ENCODE measurements at regions not wholly inside any gene's neighbourhood (a gene's known extent, or its start where the extent isn't known, plus 50 kb on each side); places are given as distances from the start of the nearest gene placed in this dataset.
A peak's percentile ranks its signal among the peaks of the same experiment; 100 is the strongest.

DNA sequence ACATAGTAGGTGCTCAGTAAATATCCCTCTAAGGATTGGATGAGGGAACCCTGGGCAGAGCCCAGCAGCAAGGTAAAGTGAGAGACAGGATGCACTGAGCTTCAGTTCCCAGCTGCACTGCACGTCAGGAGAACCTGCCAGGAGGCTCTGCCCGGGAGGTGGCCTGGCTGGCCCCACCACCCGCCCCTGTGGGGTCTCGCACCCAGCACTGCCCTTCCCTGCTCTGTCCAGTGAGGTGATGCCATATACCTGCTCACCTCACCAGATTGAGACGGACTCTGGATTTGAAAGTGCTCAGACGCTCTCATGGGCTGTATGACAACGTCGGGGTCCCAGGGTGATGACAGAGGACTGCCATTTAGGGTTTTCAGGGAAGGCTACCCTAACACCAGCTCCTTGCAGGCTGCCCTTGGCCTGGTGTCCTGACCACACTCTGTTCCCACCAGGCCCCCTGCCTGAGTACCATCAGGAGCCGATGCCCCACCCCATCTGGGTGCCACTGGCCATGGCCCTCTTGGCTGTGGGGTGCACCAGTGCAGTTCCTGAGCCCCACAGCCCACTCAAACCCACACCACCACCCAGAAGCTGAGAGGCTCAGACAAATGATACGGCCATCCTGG lies 61.7 kb upstream of the FGF3 start:
- peak; percentile 18 for DNase-seq
- CTCF ChIA-PET, result no interaction called here
- Mint-ChIP-seq H3K4me3 (no peak overlapping the region), H3K9me3 (no peaks in the 10 kb centered on the region), H3K27ac (no peak overlapping the region), H3K36me3 (no peaks in the 10 kb centered on the region), H3K27me3 (peaks cover 4% of the 10 kb centered on the region), H3K4me1 (no peaks in the 10 kb centered on the region)

DNA sequence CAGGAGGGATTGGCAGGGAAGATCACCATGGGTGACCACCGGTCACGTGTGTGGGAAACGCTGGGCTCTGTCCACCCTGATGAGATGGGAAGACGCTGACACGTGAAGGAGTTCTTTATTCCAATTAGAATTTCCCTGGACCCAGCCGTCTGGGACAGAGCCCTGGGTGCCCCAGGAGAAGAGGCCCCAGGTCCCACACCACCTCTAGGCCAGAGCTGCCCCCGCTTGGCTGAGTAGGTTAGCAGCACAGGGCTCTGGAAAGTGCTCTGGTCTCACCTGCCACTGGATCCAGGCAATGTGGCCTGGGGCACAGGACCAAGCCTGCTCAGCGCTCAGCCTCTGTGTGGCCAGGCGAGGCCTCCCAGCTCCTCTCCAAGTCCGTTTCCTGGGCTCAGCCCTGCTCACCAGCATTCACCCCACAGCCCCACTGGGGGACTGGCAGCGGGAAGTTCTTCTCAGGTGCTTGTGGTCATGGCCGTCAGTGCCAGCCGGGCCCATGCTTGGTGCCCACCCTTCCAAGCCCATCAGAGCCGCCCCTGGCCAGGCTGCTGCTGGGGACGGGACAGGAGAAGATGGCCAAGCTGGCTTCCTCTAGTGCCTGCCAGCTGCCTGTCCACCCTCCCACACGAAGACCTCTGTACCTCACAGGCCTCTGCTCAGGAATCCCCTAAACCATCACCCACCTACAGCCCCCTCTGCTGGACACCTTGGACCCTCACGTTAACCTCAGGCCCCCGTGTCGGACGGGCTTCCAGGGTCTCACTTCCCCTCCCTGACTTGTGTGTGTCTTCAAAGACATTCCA lies 62.5 kb upstream of the FGF3 start:
- H3K27me3 Mint-ChIP-seq, result peaks cover 4% of the 10 kb centered on the region
- no peak overlapping the region for H3K4me3 Mint-ChIP-seq
- no peak overlapping the region for H3K27ac Mint-ChIP-seq
- no peaks in the 10 kb centered on the region for H3K36me3 Mint-ChIP-seq
- no peaks in the 10 kb centered on the region for H3K9me3 Mint-ChIP-seq
- CTCF ChIA-PET, result no interaction called here
- DNase-seq, result no peak
- H3K4me1 Mint-ChIP-seq, result no peaks in the 10 kb centered on the region

DNA sequence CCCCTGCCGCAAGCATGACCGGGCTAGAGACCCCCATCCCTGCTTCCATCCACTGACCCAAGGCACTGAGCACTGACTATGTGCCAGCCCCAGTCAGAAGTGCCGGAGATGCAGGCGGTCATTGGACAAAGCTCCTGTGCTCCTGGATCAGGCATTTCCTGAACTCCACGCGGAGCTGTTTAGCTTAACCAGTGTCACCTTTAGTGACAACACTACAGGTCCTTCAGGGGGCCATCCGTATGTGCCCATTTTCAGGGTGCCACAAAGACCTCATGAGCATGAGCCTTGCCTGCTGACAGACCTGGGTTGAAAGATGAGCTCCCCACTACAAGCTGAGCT lies 63.0 kb upstream of the FGF3 start:
- Mint-ChIP-seq H3K4me3 (no peak overlapping the region), H3K9me3 (no peaks in the 10 kb centered on the region), H3K27me3 (peaks cover 4% of the 10 kb centered on the region), H3K4me1 (no peaks in the 10 kb centered on the region), H3K36me3 (no peaks in the 10 kb centered on the region), H3K27ac (no peak overlapping the region)
- DNase-seq, result no peak
- CTCF ChIA-PET, result no interaction called here

DNA sequence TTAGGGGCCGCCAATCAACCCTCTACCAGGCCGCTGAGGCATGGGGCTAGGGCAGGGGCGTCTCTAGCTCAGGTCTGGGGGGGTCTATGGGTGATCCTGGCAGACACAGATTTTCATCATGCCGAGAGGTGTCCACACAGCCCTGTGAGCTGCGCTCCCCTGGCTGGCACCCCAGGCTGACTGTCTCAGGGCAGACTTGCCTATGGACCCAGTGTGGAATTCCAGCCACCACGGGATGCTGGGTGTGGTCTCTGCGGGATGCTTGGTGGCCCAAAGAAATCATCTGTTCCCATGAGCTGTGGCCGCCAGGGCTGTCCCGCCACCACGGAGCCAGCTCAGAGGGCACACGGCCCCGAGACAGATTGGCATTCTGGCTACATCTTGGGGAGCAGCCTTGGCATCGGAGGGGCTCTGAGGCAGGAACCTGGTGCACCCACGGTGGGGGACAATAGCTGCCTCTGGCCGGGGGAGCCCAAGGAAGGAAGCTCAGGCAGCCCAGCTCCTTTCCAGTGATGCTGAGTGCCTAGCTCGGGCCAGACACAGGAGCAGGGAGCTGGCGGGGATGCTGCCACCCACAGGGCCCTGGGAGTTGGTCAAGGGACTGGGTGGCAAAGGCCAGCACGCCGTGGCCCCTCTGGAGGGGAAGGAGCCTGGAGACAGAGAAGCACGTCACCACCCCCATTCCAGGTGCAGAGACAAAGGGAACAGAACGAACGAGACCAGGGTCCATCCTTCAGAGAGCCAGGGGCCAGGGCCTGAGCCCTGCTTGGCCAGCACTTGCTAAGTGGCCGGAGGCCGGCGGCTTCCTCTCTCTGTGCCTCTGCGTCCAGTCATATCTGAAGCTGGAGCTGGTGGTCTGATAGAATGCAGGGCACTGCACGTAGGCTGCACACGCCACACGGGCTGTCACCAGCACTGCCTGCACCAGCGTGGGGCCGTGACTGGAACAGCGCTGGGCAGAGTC lies 64.4 kb upstream of the FGF3 start:
- no peaks in the 10 kb centered on the region for H3K9me3 Mint-ChIP-seq
- peaks cover under 1% of the 10 kb centered on the region for H3K27me3 Mint-ChIP-seq
- no peak overlapping the region for H3K4me3 Mint-ChIP-seq
- no peak overlapping the region for H3K27ac Mint-ChIP-seq
- CTCF ChIA-PET, result interaction anchor here (1.5 kb wide), 1 partner anchor 10 kb away, joined by 6 read pairs; no protein-coding TSS in a partner anchor
- no peak for DNase-seq
- H3K36me3 Mint-ChIP-seq, result no peaks in the 10 kb centered on the region
- no peaks in the 10 kb centered on the region for H3K4me1 Mint-ChIP-seq

DNA sequence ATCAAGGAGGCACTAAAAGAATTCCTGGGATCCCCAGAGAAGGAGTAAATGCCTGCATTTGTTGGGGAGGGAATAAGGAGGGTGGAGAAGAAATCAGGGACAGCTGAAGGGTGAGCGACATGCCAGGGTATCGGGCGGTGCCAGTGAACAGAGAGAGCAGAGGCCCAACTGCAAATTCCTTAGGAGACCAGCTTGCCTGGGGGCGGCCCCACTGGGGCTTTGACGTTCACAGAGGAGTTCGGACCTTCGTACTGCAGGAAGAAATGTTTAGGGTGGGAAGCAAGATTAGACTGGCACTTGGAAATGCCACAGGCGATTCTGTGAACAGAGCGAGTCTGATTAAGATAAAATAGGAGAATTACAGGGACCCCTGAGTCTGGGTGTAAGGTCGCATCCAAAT lies 65.1 kb upstream of the FGF3 start:
- CTCF ChIA-PET, result interaction anchor here (1.5 kb wide), 1 partner anchor 11 kb away, joined by 6 read pairs; no protein-coding TSS in a partner anchor
- Mint-ChIP-seq H3K4me3 (no peak overlapping the region), H3K9me3 (no peaks in the 10 kb centered on the region), H3K36me3 (no peaks in the 10 kb centered on the region), H3K27me3 (peaks cover 6% of the 10 kb centered on the region), H3K27ac (no peak overlapping the region), H3K4me1 (no peaks in the 10 kb centered on the region)
- DNase-seq, result no peak

DNA sequence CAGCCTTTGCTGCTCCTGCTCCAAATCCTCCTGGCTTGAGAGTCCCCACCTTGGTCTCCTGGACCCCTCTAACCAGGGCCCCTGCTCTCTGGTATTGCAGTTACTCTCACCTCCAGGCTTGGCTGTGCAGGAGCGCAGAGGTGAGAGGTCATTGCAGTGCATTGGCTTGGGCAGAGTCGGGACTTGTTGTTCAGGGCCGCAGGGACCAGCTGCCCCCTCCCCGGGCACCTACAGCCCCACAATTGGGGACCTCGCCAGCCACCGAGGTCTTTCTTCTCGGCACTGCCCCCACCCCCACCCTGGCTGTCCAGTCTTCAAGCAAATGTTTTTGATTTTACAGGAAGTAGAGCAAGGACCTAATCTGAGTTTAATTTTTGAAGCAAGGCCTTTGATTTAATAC lies 65.5 kb upstream of the FGF3 start:
- DNase-seq, result no peak
- no peaks in the 10 kb centered on the region for H3K9me3 Mint-ChIP-seq
- CTCF ChIA-PET, result no interaction called here
- peaks cover 11% of the 10 kb centered on the region for H3K27me3 Mint-ChIP-seq
- no peaks in the 10 kb centered on the region for H3K36me3 Mint-ChIP-seq
- H3K27ac Mint-ChIP-seq, result no peak overlapping the region
- no peaks in the 10 kb centered on the region for H3K4me1 Mint-ChIP-seq
- H3K4me3 Mint-ChIP-seq, result no peak overlapping the region

DNA sequence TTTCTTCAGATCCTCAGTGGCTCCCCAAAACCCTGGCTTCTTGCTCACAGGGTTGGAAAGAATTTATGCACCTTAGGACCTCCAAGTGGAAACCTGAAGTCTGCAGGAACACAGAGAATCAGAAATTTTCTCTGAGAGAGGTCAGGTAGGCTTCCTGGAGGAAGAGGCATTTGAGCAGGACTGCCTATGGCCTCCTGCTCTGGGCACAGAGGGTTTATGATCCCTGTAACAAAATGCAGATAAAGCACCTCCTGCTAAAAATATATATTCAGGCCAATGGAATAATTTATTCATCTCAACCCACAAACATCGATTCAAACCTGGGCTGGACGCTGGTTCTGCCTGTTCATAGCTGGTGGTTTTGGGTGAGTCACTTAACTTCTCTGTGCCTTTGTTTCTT lies 68.1 kb upstream of the FGF3 start:
- CTCF ChIA-PET, result interaction anchor here (0.7 to 1.4 kb wide), 2 partner anchors 20 to 1675 kb away, joined by 3 to 5 read pairs; no protein-coding TSS in a partner anchor
- no peaks in the 10 kb centered on the region for H3K36me3 Mint-ChIP-seq
- no peaks in the 10 kb centered on the region for H3K4me1 Mint-ChIP-seq
- no peaks in the 10 kb centered on the region for H3K9me3 Mint-ChIP-seq
- H3K27ac Mint-ChIP-seq, result no peak overlapping the region
- H3K4me3 Mint-ChIP-seq, result no peak overlapping the region
- DNase-seq, result no peak
- H3K27me3 Mint-ChIP-seq, result peaks cover 31% of the 10 kb centered on the region

DNA sequence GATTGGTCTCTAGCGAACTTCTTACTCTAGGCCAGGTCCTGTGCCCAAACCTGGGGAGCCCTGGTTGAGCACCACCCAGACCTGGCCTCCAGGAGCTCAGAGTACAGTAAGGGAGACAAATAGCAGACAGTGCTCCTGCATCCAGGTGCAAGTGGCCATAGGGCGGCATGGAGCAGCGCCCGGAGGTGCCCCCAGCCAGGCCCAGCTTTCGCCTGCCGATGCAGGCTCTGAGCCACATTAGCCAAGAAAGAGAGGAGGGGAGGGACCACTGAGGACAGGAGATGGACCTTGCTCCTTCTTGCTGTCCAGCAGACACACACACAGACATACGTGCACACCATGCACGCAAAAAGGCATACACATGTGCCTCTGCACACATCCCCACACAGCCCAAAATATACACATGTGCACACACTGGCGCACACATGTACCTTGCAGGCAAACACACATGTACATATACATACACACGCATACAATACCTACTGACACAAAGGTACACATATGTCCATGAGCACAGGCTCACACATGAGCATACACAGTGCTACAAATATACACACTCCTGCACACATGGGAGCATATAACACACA lies 68.7 kb upstream of the FGF3 start:
- CTCF ChIA-PET, result interaction anchor here (0.7 to 1.4 kb wide), 4 partner anchors 14 to 1674 kb away, joined by 3 to 5 read pairs (median 3); no protein-coding TSS in a partner anchor
- DNase-seq, result no peak
- no peaks in the 10 kb centered on the region for H3K4me1 Mint-ChIP-seq

DNA sequence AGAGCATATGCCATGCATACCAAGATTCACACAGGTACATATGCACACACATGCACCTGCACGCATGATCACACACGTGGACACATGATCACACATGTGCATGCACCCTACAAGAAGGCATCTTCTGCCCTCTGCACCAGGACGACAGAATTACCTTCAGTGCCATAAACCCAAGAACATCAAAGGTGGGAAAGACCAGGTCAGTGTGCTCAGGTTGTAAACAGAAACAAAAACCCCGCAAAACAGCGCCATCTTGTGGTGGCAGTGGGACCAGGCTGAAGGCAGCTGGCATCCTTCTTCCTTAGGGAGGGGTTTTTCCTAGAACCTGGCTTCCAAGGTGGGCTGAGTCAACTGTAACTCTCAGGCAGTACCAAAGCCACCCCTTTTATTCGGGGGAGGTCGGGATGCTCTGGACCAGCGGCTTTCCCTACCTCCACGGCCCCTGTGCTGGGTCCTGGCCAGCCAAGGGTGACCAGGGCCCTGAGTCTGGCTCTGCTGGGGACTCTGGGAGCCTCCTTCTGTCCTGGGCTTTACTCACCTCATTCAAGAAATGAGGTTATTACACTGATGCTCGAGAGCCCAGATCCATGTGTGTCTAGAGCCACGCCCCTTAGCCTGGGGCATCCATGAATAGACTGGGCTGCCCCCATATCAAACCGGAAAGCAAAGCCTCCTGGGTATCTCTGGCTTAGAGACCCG lies 69.4 kb upstream of the FGF3 start:
- H3K9me3 Mint-ChIP-seq, result no peaks in the 10 kb centered on the region
- no peaks in the 10 kb centered on the region for H3K4me1 Mint-ChIP-seq
- H3K36me3 Mint-ChIP-seq, result no peaks in the 10 kb centered on the region
- H3K4me3 Mint-ChIP-seq, result no peak overlapping the region
- peak; percentile 79 for DNase-seq
- H3K27me3 Mint-ChIP-seq, result peaks cover 42% of the 10 kb centered on the region
- CTCF ChIA-PET, result interaction anchor here (0.7 to 1.6 kb wide), 4 partner anchors 10 to 1226 kb away, joined by 3 read pairs; no protein-coding TSS in a partner anchor
- H3K27ac Mint-ChIP-seq, result no peak overlapping the region

More for the DNA sequence above, 68.7 kb upstream of the FGF3 start:
- Mint-ChIP-seq H3K36me3 (no peaks in the 10 kb centered on the region), H3K27ac (no peak overlapping the region), H3K27me3 (peaks cover 37% of the 10 kb centered on the region), H3K9me3 (no peaks in the 10 kb centered on the region), H3K4me3 (no peak overlapping the region)

DNA sequence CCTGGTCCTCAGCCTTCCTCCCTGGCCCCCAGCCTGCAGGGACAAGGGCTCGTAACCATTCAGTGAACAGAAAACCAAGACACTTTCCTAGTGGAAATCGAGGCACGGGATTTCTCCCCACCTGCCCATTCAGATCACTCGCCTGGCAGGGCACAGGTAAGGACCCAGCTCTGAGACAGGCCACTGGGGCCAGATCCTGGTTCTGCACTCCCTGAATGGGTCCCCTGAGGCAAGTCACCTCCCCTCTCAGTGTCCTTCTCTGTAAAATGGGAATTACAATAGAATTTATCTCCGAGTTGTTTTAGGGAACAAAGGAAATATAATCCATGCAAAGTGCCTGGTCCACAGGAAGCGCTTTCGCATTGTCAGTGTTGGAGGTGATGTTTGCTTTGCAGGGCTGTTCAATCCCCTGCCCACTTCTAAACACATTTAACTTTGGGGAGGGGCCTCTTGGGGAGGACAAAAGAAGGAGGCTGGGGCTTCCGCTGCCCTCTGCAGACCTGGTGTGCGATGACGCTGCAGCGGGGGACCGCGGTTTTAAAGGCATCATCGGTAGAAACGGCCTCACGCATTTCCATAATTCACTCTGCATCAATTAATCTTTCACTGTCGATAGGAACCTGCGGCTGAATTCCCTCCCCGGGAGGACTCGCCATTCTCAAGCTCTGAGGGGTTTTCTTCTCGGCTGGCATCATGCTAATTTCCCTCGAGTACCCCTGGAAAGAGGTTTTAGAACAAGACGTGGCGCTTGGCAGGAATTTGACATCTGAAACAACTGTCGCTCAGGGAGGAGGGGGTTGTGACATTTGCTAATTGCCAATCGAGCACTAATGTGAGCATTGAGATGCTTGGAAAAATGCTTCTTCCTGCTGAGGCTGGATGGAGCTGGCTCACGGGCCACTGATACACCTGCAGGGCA lies 70.4 kb upstream of the FGF3 start:
- peaks cover 50% of the 10 kb centered on the region for H3K27me3 Mint-ChIP-seq
- no peak overlapping the region for H3K4me3 Mint-ChIP-seq
- no peaks in the 10 kb centered on the region for H3K4me1 Mint-ChIP-seq
- DNase-seq, result no peak
- H3K36me3 Mint-ChIP-seq, result no peaks in the 10 kb centered on the region
- H3K27ac Mint-ChIP-seq, result no peak overlapping the region
- CTCF ChIA-PET, result interaction anchor here (1.1 to 1.6 kb wide), 4 partner anchors 16 to 206 kb away, joined by 3 read pairs; no protein-coding TSS in a partner anchor
- no peaks in the 10 kb centered on the region for H3K9me3 Mint-ChIP-seq

DNA sequence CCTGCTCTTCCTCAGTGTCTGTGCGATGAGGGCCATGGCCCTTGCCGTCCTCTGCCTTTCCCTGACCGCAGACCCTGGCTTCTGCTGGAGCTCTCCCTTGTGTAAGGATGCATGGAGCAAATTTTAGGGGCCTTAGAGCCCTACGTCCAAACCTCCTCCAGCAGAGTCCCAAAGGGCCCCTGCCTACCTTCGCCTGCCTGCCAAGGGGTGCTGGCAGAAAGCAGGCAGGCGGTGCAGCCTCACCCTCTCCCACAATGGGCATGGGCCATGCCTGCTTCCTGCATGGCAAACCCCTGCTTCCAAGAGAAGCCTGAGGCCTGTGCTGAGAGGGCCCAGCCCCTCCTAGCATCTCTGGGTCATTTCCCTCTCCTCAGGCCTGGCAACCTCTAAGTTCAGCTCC lies 71.3 kb upstream of the FGF3 start:
- CTCF ChIA-PET, result interaction anchor here (1.1 kb wide), 1 partner anchor 204 kb away, joined by 3 read pairs; no protein-coding TSS in a partner anchor

DNA sequence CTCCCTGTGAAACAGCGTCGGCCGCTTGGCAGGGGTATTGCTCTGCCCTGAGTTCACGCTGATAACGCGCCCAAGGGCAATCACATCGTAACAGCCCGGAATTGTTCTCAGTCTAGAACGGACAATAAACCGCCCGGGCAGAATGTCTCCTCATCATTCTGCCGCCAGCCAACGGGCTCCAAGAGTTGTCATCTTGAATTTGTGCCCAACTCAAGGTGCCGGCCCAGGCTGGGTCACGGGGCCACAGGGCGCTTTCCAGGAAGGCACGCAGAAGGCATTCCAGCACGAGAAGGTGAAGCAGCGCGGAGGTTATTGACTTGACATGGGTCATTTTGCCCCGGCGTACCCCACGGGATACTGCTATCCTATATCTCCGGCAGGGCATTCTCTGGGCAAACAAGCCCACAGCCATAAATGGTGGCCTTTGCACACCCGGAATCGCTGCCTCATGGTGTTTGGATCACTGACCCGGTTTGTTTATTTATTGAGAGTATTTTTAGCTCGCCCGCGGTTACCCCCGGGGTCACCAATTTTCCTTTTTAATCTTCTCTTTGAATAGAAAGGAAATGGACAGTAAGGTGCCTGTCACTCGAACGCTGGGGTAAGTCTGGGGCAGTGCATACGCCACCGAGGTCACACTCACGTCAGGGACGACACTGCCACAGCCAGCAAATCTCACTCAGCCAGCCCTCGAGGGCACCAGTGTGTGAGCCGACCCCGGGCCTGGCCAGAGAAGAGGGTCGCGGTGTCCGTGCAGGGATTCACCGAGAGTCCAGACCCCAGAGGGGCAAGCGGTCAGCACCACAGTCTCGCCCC lies 72.4 kb upstream of the FGF3 start:
- H3K36me3 Mint-ChIP-seq, result no peaks in the 10 kb centered on the region

More for the DNA sequence above, 71.3 kb upstream of the FGF3 start:
- H3K36me3 Mint-ChIP-seq, result no peaks in the 10 kb centered on the region
- no peaks in the 10 kb centered on the region for H3K4me1 Mint-ChIP-seq
- H3K27me3 Mint-ChIP-seq, result peaks cover 50% of the 10 kb centered on the region
- H3K9me3 Mint-ChIP-seq, result no peaks in the 10 kb centered on the region
- no peak overlapping the region for H3K27ac Mint-ChIP-seq
- DNase-seq, result no peak
- no peak overlapping the region for H3K4me3 Mint-ChIP-seq

More for the DNA sequence above, 72.4 kb upstream of the FGF3 start:
- Mint-ChIP-seq H3K4me3 (no peak overlapping the region), H3K27ac (no peak overlapping the region), H3K27me3 (peaks cover 50% of the 10 kb centered on the region), H3K4me1 (no peaks in the 10 kb centered on the region), H3K9me3 (no peaks in the 10 kb centered on the region)
- CTCF ChIA-PET, result no interaction called here
- DNase-seq, result no peak

Measured in activated naive CD4-positive, alpha-beta T cell treated with anti-CD3 and anti-CD28 coated beads, Interleukin-2, amount 10 ng/mL, durations not matched to agents 7 days and 5 days (primary cell).